SU-DHL-6 (cell line): ENCODE measurements at regions not wholly inside any gene's neighbourhood (a gene's known extent, or its start where the extent isn't known, plus 50 kb on each side); places are given as distances from the start of the nearest gene placed in this dataset.

Experiments used
- H2AFZ ChIP-seq: fragments of 200-600 bp; sonication (generic); 2 replicates; pipeline ENCODE4 v1.6.1; 2014; ENCODE audit warnings: low read depth, mild to moderate bottlenecking, moderate library complexity, mixed read lengths, antibody characterized with exemption, low read length; ENCODE audit not compliant: severe bottlenecking
- H3F3A ChIP-seq: fragments of 200-600 bp; shearing (Covaris generic); 2 replicates; pipeline ENCODE4 v1.6.0; 2016; ENCODE audit warnings: antibody characterized with exemption, mild to moderate bottlenecking; ENCODE audit not compliant: insufficient read depth
- H3K27ac ChIP-seq: fragments of 200-600 bp; sonication (generic); 2 replicates; pipeline ENCODE4 v1.5.1; 2016; ENCODE audit warnings: low read depth, mild to moderate bottlenecking, low read length, moderate library complexity, mixed read lengths
- H3K27me3 ChIP-seq: fragments of 200-600 bp; sonication (generic), shearing (Covaris generic); 2 replicates; pipeline ENCODE4 v1.6.0; 2014; ENCODE audit warnings: mild to moderate bottlenecking, low read length
- H3K36me3 ChIP-seq: fragments of 200-600 bp; sonication (generic); 2 replicates; pipeline ENCODE4 v1.6.1; 2014; ENCODE audit warnings: mild to moderate bottlenecking, low read length, mixed read lengths
- H3K4me2 ChIP-seq: fragments of 300-600, 200-600 bp; shearing (Covaris generic), sonication (generic); 2 replicates; pipeline ENCODE4 v1.6.0; 2014; ENCODE audit warnings: low read length, low read depth, mild to moderate bottlenecking; ENCODE audit not compliant: poor library complexity, severe bottlenecking
- H3K4me3 ChIP-seq: fragments of 200-600 bp; sonication (generic); 2 replicates; pipeline ENCODE4 v1.5.1; 2014; ENCODE audit warnings: antibody characterized with exemption, low read length, mild to moderate bottlenecking, mixed read lengths; ENCODE audit not compliant: insufficient read depth, poor library complexity, severe bottlenecking
- H3K79me2 ChIP-seq: fragments of 200-600 bp; sonication (generic); 2 replicates; pipeline ENCODE4 v1.6.1; 2014; ENCODE audit warnings: mild to moderate bottlenecking, low read length, moderate library complexity; ENCODE audit not compliant: insufficient read depth
- H3K9ac ChIP-seq: fragments of 200-600 bp; sonication (generic); 2 replicates; pipeline ENCODE4 v1.7.0; 2014; ENCODE audit warnings: mild to moderate bottlenecking, low read length
- H3K9me2 ChIP-seq: fragments of 200-600 bp; sonication (generic); replicated peaks from 2 replicates; pipeline ENCODE4 v1.6.1; 2014; ENCODE audit warnings: low read length; ENCODE audit not compliant: insufficient read depth
- H3K9me3 ChIP-seq: fragments of 200-600 bp; sonication (generic); 2 replicates; pipeline ENCODE4 v1.6.1; 2014; ENCODE audit warnings: low read length, mixed read lengths; ENCODE audit not compliant: insufficient read depth
- H4K20me1 ChIP-seq: fragments of 200-600 bp; sonication (generic); 2 replicates; pipeline ENCODE4 v1.6.1; 2014; ENCODE audit warnings: low read depth, mild to moderate bottlenecking, antibody characterized with exemption, low read length, moderate library complexity, mixed read lengths
- CTCF ChIP-seq: fragments of 200-600 bp; sonication (generic); IDR thresholded peaks from one replicate; pipeline ENCODE4 v1.5.1; 2017; ENCODE audit warnings: antibody characterized with exemption, mild to moderate bottlenecking, low read length, moderate library complexity; ENCODE audit not compliant: insufficient read depth, poor library complexity, severe bottlenecking
- EZH2phosphoT487 ChIP-seq: fragments of 200-600 bp; sonication (generic), shearing (Covaris generic); conservative IDR thresholded peaks from 2 replicates; pipeline ENCODE4 v1.6.1; 2018; ENCODE audit warnings: mild to moderate bottlenecking, antibody characterized with exemption, low read length, moderate library complexity, mixed read lengths

- H3F3A ChIP-seq = no peaks in the 10 kb centered on the region
- TF ChIP-seq EZH2phosphoT487 (no peak), CTCF (no peak)
- no peak overlapping the region for H2AFZ ChIP-seq
- no peaks in the 10 kb centered on the region for H3K9me2 ChIP-seq
- no peaks in the 10 kb centered on the region for H3K36me3 ChIP-seq
- H3K9me3 ChIP-seq = no peaks in the 10 kb centered on the region
- H3K4me3 ChIP-seq = no peak overlapping the region
- no peaks in the 10 kb centered on the region for H3K27me3 ChIP-seq
- no peak overlapping the region for H3K4me2 ChIP-seq
- no peaks in the 10 kb centered on the region for H3K79me2 ChIP-seq
- H3K27ac ChIP-seq = no peak overlapping the region
- no peaks in the 10 kb centered on the region for H4K20me1 ChIP-seq
- H3K9ac ChIP-seq = no peak overlapping the region
Observed at GRCh38 chr15:96247621-96248305, 82.7 kb upstream of the NR2F2 start.

- H3K27me3 ChIP-seq = no peaks in the 10 kb centered on the region
- H3K79me2 ChIP-seq = no peaks in the 10 kb centered on the region
- no peaks in the 10 kb centered on the region for H3K36me3 ChIP-seq
- no peak overlapping the region for H3K4me2 ChIP-seq
- no peak overlapping the region for H3K9ac ChIP-seq
- H3K9me2 ChIP-seq = no peaks in the 10 kb centered on the region
- H3K4me3 ChIP-seq = no peak overlapping the region
- no peaks in the 10 kb centered on the region for H3F3A ChIP-seq
- TF ChIP-seq CTCF (no peak), EZH2phosphoT487 (no peak)
- H3K9me3 ChIP-seq = no peaks in the 10 kb centered on the region
- no peak overlapping the region for H2AFZ ChIP-seq
- no peaks in the 10 kb centered on the region for H4K20me1 ChIP-seq
- no peak overlapping the region for H3K27ac ChIP-seq
Observed at GRCh38 chr15:96252148-96252547, 78.4 kb upstream of the NR2F2 start.

DNA sequence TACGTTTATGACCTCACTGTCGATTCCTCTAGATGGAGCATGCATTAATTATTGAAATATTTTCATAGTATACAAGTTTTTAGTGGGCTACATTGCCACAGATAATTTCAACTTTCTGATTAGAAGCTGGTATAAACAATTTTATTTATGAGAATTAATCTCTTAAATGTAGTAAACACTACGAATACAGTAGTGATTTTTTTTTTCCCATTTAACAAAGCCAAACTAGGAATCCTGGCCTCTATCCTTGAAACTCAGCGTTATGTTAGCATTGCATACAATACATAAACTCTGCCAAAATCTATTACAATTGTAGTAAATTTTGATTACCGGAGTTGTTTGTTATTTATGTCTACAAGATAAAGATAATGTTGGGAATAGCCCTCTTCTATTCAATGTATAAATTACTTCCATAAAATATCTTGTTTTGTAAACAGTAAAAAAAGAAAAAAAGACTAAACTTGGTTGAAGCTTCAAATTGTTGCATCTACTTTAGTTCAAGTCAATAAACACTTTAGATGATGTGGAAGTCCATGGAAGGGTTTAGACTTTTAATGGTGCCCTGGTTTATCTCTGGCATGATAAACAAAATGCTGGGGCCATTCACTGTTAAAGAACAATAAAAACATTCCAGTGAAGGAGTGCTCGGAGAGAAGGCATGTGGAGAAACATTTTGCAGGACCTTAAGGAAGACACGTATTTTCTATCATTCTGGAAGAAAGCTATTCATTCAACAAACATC, 77.3 kb upstream of the NR2F2 start:
- Histone ChIP-seq H3K4me2 (no peak overlapping the region), H3F3A (no peaks in the 10 kb centered on the region), H3K9me3 (no peaks in the 10 kb centered on the region), H2AFZ (no peak overlapping the region), H3K36me3 (no peaks in the 10 kb centered on the region), H3K9ac (no peak overlapping the region), H3K9me2 (no peaks in the 10 kb centered on the region), H4K20me1 (no peaks in the 10 kb centered on the region), H3K79me2 (no peaks in the 10 kb centered on the region), H3K4me3 (no peak overlapping the region), H3K27me3 (no peaks in the 10 kb centered on the region), H3K27ac (no peak overlapping the region)
- no peak for TF ChIP-seq CTCF
- no peak for TF ChIP-seq EZH2phosphoT487
